ENCODE measurements at regions not wholly inside any gene's neighbourhood (a gene's known extent, or its start where the extent isn't known, plus 50 kb on each side); places are given as distances from the start of the nearest gene placed in this dataset.

GRCh38 chr6:156717542-156717941 is 59.6 kb upstream of the ARID1B start:
- no peak for TF ChIP-seq EZH2phosphoT487 (IDR thresholded peaks at IDR 0.05; ENCODE audit: insufficient read depth, low read depth)
- TF ChIP-seq EZH2 (IDR thresholded peaks at IDR 0.05; ENCODE audit: insufficient read depth, poor library complexity, severe bottlenecking), result no peak

Measured in GM23248 (cell line).